Karpas-422 (cell line): ENCODE measurements at regions not wholly inside any gene's neighbourhood (a gene's known extent, or its start where the extent isn't known, plus 50 kb on each side); places are given as distances from the start of the nearest gene placed in this dataset.
"Not testable (repeated sequence)": the region's sequence is repeated elsewhere in the genome, so short reads cannot be mapped to it uniquely, and the experiment has no call there.

Experiments used
- DNase-seq: peaks from one replicate; pipeline ENCODE4 v3.0.0-alpha.2; 2015
- H2AFZ ChIP-seq: fragments of 200-600 bp; sonication (generic); 2 replicates; pipeline ENCODE4 v1.6.1; 2014; ENCODE audit warnings: antibody characterized with exemption, low read length, mixed read lengths
- H3K27ac ChIP-seq: fragments of 200-600 bp; sonication (generic); 2 replicates; pipeline ENCODE4 v1.5.1; 2014; ENCODE audit warnings: mild to moderate bottlenecking, low read length, moderate library complexity
- H3K27me3 ChIP-seq: fragments of 200-600 bp; sonication (generic); 2 replicates; pipeline ENCODE4 v1.6.1; 2014; ENCODE audit warnings: low read length, mixed read lengths
- H3K36me3 ChIP-seq: fragments of 200-600 bp; sonication (generic); 2 replicates; pipeline ENCODE4 v1.6.1; 2014; ENCODE audit warnings: low read length, mixed read lengths; ENCODE audit not compliant: insufficient read depth
- H3K4me1 ChIP-seq: fragments of 200-600 bp; sonication (generic); 2 replicates; pipeline ENCODE4 v1.6.1; 2014; ENCODE audit warnings: mild to moderate bottlenecking, low read length, mixed read lengths
- H3K4me2 ChIP-seq: fragments of 200-600 bp; sonication (generic); 2 replicates; pipeline ENCODE4 v1.6.1; 2014; ENCODE audit warnings: low read length, low read depth, mild to moderate bottlenecking; ENCODE audit not compliant: poor library complexity, severe bottlenecking
- H3K4me3 ChIP-seq: fragments of 200-600 bp; sonication (generic); 2 replicates; pipeline ENCODE4 v1.5.1; 2014; ENCODE audit warnings: mild to moderate bottlenecking, antibody characterized with exemption, low read length, mixed read lengths
- H3K79me2 ChIP-seq: fragments of 200-600 bp; sonication (generic); 2 replicates; pipeline ENCODE4 v1.6.1; 2014; ENCODE audit warnings: mild to moderate bottlenecking, low read length, mixed read lengths
- H3K9ac ChIP-seq: fragments of 200-600 bp; sonication (generic); 2 replicates; pipeline ENCODE4 v1.6.0; 2014; ENCODE audit warnings: low read length
- H3K9me2 ChIP-seq: fragments of 200-600 bp; sonication (generic), shearing (Covaris generic); replicated peaks from 2 replicates; pipeline ENCODE4 v1.6.0; 2014; ENCODE audit warnings: mild to moderate bottlenecking, low read length, moderate library complexity; ENCODE audit not compliant: insufficient read depth
- H3K9me3 ChIP-seq: fragments of 300-700, 200-600 bp; sonication (generic); 2 replicates; pipeline ENCODE4 v1.6.1; 2014; ENCODE audit warnings: low read length, mixed read lengths
- H4K20me1 ChIP-seq: fragments of 200-600 bp; sonication (generic); 2 replicates; pipeline ENCODE4 v1.6.1; 2014; ENCODE audit warnings: mild to moderate bottlenecking, antibody characterized with exemption, low read length, low read depth; ENCODE audit not compliant: insufficient read depth

DNA sequence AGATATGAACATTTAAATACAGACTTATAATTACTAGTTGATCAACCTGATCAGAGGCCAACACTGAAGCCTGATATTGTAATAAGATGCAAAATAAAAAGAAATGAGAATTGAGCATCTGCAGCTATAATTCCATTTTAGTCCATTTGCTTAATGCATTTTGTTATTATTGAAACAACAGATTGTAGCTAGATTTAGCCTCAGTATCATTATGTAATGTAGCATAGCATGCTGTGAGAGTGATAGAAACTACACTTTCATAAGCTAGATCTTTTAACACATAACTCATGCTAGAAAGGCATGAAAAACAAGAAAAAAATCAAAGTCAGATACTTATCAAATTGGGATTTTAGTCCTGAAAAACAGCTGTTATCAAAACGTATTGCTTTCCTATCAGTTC, 292.7 kb upstream of the ADARB2 start:
- Histone ChIP-seq H4K20me1 (no peaks in the 10 kb centered on the region), H3K9ac (no peak overlapping the region), H3K36me3 (no peaks in the 10 kb centered on the region), H3K79me2 (no peaks in the 10 kb centered on the region), H3K27ac (no peak overlapping the region), H3K4me2 (no peak overlapping the region), H3K4me1 (no peaks in the 10 kb centered on the region), H3K9me2 (no peaks in the 10 kb centered on the region), H3K9me3 (no peaks in the 10 kb centered on the region), H3K27me3 (0 out of 2 replicates have a peak, but pooled peaks cover 4% of the 10 kb centered on the region), H3K4me3 (no peak overlapping the region), H2AFZ (no peak overlapping the region)
- DNase-seq = no peak

- Histone ChIP-seq H3K9me2 (no peaks in the 10 kb centered on the region), H3K27me3 (0 out of 2 replicates have a peak, but pooled peaks cover 4% of the 10 kb centered on the region), H4K20me1 (no peaks in the 10 kb centered on the region), H3K4me1 (no peaks in the 10 kb centered on the region), H2AFZ (no peak overlapping the region), H3K27ac (no peak overlapping the region), H3K79me2 (no peaks in the 10 kb centered on the region), H3K9me3 (no peaks in the 10 kb centered on the region), H3K36me3 (no peaks in the 10 kb centered on the region), H3K9ac (no peak overlapping the region), H3K4me2 (no peak overlapping the region), H3K4me3 (no peak overlapping the region)
- no peak for DNase-seq
Measured at GRCh38 chr10:2026936-2027335, 289.6 kb upstream of the ADARB2 start.

- H3K27ac ChIP-seq, H2AFZ ChIP-seq, H3K36me3 ChIP-seq, H3K27me3 ChIP-seq, H3K4me2 ChIP-seq, H3K4me1 ChIP-seq, H3K9ac ChIP-seq, H3K9me3 ChIP-seq, H3K79me2 ChIP-seq, H3K9me2 ChIP-seq, DNase-seq, H3K4me3 ChIP-seq, H4K20me1 ChIP-seq: not testable (repeated sequence)
Measured at GRCh38 chr10:2024750-2025149, 287.4 kb upstream of the ADARB2 start.

DNA sequence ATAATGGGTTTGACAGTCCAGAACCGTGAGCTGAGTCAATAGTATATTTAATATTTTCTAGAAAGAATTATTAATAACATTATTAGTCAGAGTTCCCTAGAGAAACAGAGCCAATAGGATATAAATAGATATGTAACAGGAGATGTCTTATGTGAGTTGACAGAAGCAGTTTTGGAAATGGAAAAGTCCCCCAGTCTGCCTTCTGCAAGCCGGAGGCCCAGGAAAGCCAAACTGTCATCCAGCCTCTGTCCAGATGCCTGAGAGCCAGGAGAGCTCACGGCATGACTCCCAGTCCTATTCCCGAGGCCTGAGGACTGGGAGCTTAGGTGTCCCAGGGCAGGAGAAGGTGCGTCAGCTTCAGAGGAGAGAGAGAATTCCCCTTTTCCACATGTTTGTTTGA, 286.4 kb upstream of the ADARB2 start:
- Histone ChIP-seq H3K4me3 (no peak overlapping the region), H3K79me2 (no peaks in the 10 kb centered on the region), H3K36me3 (no peaks in the 10 kb centered on the region), H3K4me2 (no peak overlapping the region), H3K27ac (no peak overlapping the region), H3K9me2 (no peaks in the 10 kb centered on the region), H4K20me1 (no peaks in the 10 kb centered on the region), H3K27me3 (no peaks in the 10 kb centered on the region), H3K9ac (no peak overlapping the region), H3K4me1 (no peaks in the 10 kb centered on the region), H3K9me3 (no peaks in the 10 kb centered on the region), H2AFZ (no peak overlapping the region)
- DNase-seq = no peak

DNA sequence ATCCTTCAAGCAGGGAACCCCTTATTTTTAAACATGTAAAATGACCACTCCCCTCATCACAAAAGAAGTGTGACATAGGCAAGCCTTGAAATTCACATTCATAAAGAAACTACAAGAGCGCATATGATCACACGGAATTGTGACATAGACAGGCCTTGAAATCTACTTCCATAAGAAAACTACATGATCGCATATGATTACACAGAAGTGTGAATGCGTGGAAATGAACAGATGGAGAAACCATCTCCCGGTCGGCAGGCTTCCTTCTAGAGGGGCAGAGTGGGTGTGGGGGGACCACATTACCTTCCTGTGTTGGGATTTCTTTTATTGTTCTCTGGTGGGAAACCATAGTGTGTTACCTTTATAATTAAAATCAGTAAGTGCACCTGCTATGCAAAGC, 285.1 kb upstream of the ADARB2 start:
- Histone ChIP-seq H3K9me2 (no peaks in the 10 kb centered on the region), H3K79me2 (no peaks in the 10 kb centered on the region), H3K27ac (no peak overlapping the region), H3K4me1 (no peaks in the 10 kb centered on the region), H2AFZ (no peak overlapping the region), H3K4me2 (no peak overlapping the region), H3K9ac (no peak overlapping the region), H3K4me3 (no peak overlapping the region), H4K20me1 (no peaks in the 10 kb centered on the region), H3K36me3 (no peaks in the 10 kb centered on the region), H3K27me3 (no peaks in the 10 kb centered on the region), H3K9me3 (no peaks in the 10 kb centered on the region)
- DNase-seq = no peak

- no peaks in the 10 kb centered on the region for H3K9me2 ChIP-seq
- H3K36me3 ChIP-seq = no peaks in the 10 kb centered on the region
- H3K4me3 ChIP-seq = no peak overlapping the region
- H3K9ac ChIP-seq = no peak overlapping the region
- DNase-seq = no peak
- no peaks in the 10 kb centered on the region for H3K27me3 ChIP-seq
- no peaks in the 10 kb centered on the region for H4K20me1 ChIP-seq
- H2AFZ ChIP-seq = no peak overlapping the region
- no peak overlapping the region for H3K4me2 ChIP-seq
- H3K27ac ChIP-seq = no peak overlapping the region
- H3K4me1 ChIP-seq = no peaks in the 10 kb centered on the region
- H3K9me3 ChIP-seq = no peaks in the 10 kb centered on the region
- H3K79me2 ChIP-seq = no peaks in the 10 kb centered on the region
Measured at GRCh38 chr10:2020836-2021235, 283.5 kb upstream of the ADARB2 start.

GRCh38 chr10:2019803-2020202, 282.5 kb upstream of the ADARB2 start:
- no peaks in the 10 kb centered on the region for H3K9me2 ChIP-seq
- no peaks in the 10 kb centered on the region for H3K79me2 ChIP-seq
- no peaks in the 10 kb centered on the region for H4K20me1 ChIP-seq
- H3K4me1 ChIP-seq = no peaks in the 10 kb centered on the region
- DNase-seq = no peak
- no peak overlapping the region for H3K9ac ChIP-seq
- no peak overlapping the region for H2AFZ ChIP-seq
- H3K36me3 ChIP-seq = no peaks in the 10 kb centered on the region
- H3K4me3 ChIP-seq = no peak overlapping the region
- H3K27me3 ChIP-seq = no peaks in the 10 kb centered on the region
- no peaks in the 10 kb centered on the region for H3K9me3 ChIP-seq
- H3K27ac ChIP-seq = no peak overlapping the region
- no peak overlapping the region for H3K4me2 ChIP-seq

- no peaks in the 10 kb centered on the region for H3K79me2 ChIP-seq
- no peak overlapping the region for H3K9ac ChIP-seq
- no peak overlapping the region for H3K4me3 ChIP-seq
- no peak for DNase-seq
- H2AFZ ChIP-seq = no peak overlapping the region
- no peaks in the 10 kb centered on the region for H4K20me1 ChIP-seq
- no peak overlapping the region for H3K27ac ChIP-seq
- H3K9me3 ChIP-seq = no peaks in the 10 kb centered on the region
- no peaks in the 10 kb centered on the region for H3K4me1 ChIP-seq
- H3K4me2 ChIP-seq = no peak overlapping the region
- H3K9me2 ChIP-seq = no peaks in the 10 kb centered on the region
- H3K36me3 ChIP-seq = no peaks in the 10 kb centered on the region
- H3K27me3 ChIP-seq = no peaks in the 10 kb centered on the region
Measured at GRCh38 chr10:2019281-2019680, 282.0 kb upstream of the ADARB2 start.

DNA sequence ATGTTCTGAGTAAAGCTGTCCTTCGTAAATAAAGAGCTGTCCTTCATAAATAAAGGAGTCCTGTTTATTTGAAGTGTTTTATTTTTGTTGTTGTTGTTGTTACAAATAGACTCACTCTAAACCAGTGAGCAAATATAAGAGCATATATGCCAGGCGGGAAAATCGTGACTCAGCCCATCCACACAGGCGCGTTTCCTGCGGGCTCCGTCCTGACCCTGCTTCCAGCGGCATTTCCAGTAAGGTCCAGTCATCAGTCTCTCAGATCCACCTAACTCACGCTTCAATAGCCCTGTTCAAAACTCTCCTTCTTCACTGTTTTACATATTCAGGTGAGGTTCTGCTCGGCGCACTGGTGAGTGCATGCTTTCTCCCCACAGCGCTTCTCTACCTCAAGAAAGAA, 277.2 kb upstream of the ADARB2 start:
- Histone ChIP-seq H3K4me3 (no peak overlapping the region), H3K9ac (no peak overlapping the region), H3K9me3 (no peaks in the 10 kb centered on the region), H4K20me1 (no peaks in the 10 kb centered on the region), H3K79me2 (no peaks in the 10 kb centered on the region), H3K4me1 (no peaks in the 10 kb centered on the region), H3K4me2 (no peak overlapping the region), H3K9me2 (no peaks in the 10 kb centered on the region), H3K27me3 (no peaks in the 10 kb centered on the region), H3K27ac (no peak overlapping the region), H2AFZ (no peak overlapping the region), H3K36me3 (no peaks in the 10 kb centered on the region)
- no peak for DNase-seq
